Lower leg skin (tissue), 4 donors: ENCODE measurements at regions not wholly inside any gene's neighbourhood (a gene's known extent, or its start where the extent isn't known, plus 50 kb on each side); places are given as distances from the start of the nearest gene placed in this dataset.
"Not testable (repeated sequence)": the region's sequence is repeated elsewhere in the genome, so short reads cannot be mapped to it uniquely, and the experiment has no call there.

Experiments
- DNase-seq, 2 donors: peaks; one replicate each; pipeline ENCODE4 v3.0.0-alpha.2; 2019; ENCODE audit warnings: low spot score in 2 of 2
- H3K4me3 ChIP-seq: fragments of 200-600 bp; sonication (generic); 2 replicates; pipeline ENCODE4 v1.5.1; 2017; ENCODE audit warnings: mild to moderate bottlenecking, low read depth; ENCODE audit not compliant: poor library complexity, severe bottlenecking
- CTCF ChIP-seq, 3 donors: fragments of 450-650 bp; IDR thresholded peaks; one replicate each; pipeline ENCODE4 v1.5.1; 2016; ENCODE audit warnings: antibody characterized with exemption in 3 of 3, mild to moderate bottlenecking in 3 of 3, moderate library complexity in 2 of 3
- POLR2A ChIP-seq, 2 donors: fragments of 450-650 bp; IDR thresholded peaks; one replicate each; pipeline ENCODE4 v1.6.1; 2016 to 2017; ENCODE audit warnings: antibody characterized with exemption in 2 of 2, mild to moderate bottlenecking in 1 of 2, moderate library complexity in 1 of 2
- WGBS, 2 donors: methylation state at CpG; one replicate each; pipeline ENCODE4 v1.1.5; 2018; 5-methylcytosine and 5-hydroxymethylcytosine counted together
- intact Hi-C: fragments of 100-400 bp; cut with DNase I; formaldehyde crosslinking; loops from one replicate; pipeline ENCODE4 v1.15.0; 2023; ENCODE audit warnings: low total_unique reads

- intact Hi-C loops = no loop called here
- TF ChIP-seq POLR2A (IDR thresholded peaks at IDR 0.05) (no peak), CTCF (IDR thresholded peaks at IDR 0.05) (no peak)
- no peak for DNase-seq
- 18 to 26% methylated on average over 4 of the region's 4 CpGs for WGBS, 2 donors
- no peak overlapping the region for H3K4me3 ChIP-seq
Measured at GRCh38 chr2:6181926-6182325, 489.7 kb downstream of the SOX11 start.

GRCh38 chr2:6183226-6183625 lies 491.0 kb downstream of the SOX11 start:
- H3K4me3 ChIP-seq = no peak overlapping the region
- DNase-seq = no peak
- TF ChIP-seq POLR2A (IDR thresholded peaks at IDR 0.05) (no peak), CTCF (IDR thresholded peaks at IDR 0.05) (no peak)
- intact Hi-C loops = no loop called here
- 67 to 82% methylated on average over 1 of the region's 1 CpG for WGBS, 2 donors

- no peak overlapping the region for H3K4me3 ChIP-seq
- no peak for DNase-seq
- TF ChIP-seq CTCF (IDR thresholded peaks at IDR 0.05) (no peak), POLR2A (IDR thresholded peaks at IDR 0.05) (no peak)
- intact Hi-C loops = no loop called here
- WGBS, 2 donors = 51% methylated on average over 13 of the region's 13 CpGs
Measured at GRCh38 chr2:6184532-6185292, 492.5 kb downstream of the SOX11 start.

GRCh38 chr2:6186332-6187151 lies 494.4 kb downstream of the SOX11 start:
- no peak for DNase-seq
- intact Hi-C loops = no loop called here
- H3K4me3 ChIP-seq = no peak overlapping the region
- WGBS, 2 donors = 57 to 66% methylated on average over 7 of the region's 7 CpGs
- TF ChIP-seq POLR2A (IDR thresholded peaks at IDR 0.05) (no peak), CTCF (IDR thresholded peaks at IDR 0.05) (no peak)

DNA sequence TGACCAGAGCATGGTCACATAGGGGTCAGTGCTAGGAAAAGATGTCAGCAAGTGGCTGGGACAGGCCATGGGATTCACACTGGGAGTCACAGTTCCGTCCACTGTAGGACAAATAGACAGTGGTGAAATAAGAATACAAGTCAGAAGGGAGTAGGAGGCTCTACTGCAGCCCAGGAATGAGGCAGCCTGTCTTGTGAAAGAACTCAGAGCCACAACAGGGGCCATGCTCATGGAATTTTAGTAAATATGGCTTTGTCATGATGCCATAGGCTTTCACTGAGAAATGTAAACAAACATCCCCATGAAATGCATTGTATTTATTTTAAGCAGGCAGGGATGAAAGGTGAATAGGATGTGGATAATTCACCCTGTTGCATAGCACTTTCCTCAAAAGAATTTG lies 504.3 kb downstream of the SOX11 start:
- DNase-seq = no peak
- intact Hi-C loops = no loop called here
- H3K4me3 ChIP-seq = no peak overlapping the region
- 86 to 89% methylated on average over 1 of the region's 1 CpG for WGBS, 2 donors
- TF ChIP-seq CTCF (IDR thresholded peaks at IDR 0.05) (no peak), POLR2A (IDR thresholded peaks at IDR 0.05) (no peak)

- H3K4me3 ChIP-seq, intact Hi-C loops, DNase-seq: not testable (repeated sequence)
- WGBS, 2 donors = 81 to 83% methylated on average over 6 of the region's 6 CpGs
Measured at GRCh38 chr2:6198370-6198919, 506.3 kb downstream of the SOX11 start.
